ENCODE measurements at regions not wholly inside any gene's neighbourhood (a gene's known extent, or its start where the extent isn't known, plus 50 kb on each side); places are given as distances from the start of the nearest gene placed in this dataset.
"Not testable (repeated sequence)": the region's sequence is repeated elsewhere in the genome, so short reads cannot be mapped to it uniquely, and the experiment has no call there.

- DNase-seq (ENCODE audit: low spot score): no peak
Measured at GRCh38 chr5:130324953-130325671, 420.8 kb downstream of the CHSY3 start.

- DNase-seq (ENCODE audit: low spot score): no peak
Measured at GRCh38 chr5:130323804-130324454, 419.7 kb downstream of the CHSY3 start.

DNA sequence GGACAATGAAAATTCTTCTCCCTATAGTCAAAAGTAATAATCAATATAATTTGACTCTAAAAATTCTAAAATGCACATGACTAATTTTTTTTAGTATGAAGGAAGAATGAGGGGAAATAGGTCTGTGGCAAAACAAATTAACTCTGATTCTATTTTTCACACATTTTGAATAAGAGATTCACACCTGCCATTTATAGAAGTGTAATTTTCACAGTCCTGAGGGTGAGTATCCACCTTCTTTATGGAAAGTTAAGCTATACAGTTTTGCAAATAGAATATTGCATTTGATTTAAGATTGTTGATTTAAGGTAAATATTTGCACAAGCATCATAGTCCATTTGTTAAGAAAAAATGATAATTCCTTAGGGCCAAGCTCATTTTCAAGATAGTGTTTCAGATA, 417.7 kb downstream of the CHSY3 start:
- no peak for DNase-seq (ENCODE audit: low spot score)

DNA sequence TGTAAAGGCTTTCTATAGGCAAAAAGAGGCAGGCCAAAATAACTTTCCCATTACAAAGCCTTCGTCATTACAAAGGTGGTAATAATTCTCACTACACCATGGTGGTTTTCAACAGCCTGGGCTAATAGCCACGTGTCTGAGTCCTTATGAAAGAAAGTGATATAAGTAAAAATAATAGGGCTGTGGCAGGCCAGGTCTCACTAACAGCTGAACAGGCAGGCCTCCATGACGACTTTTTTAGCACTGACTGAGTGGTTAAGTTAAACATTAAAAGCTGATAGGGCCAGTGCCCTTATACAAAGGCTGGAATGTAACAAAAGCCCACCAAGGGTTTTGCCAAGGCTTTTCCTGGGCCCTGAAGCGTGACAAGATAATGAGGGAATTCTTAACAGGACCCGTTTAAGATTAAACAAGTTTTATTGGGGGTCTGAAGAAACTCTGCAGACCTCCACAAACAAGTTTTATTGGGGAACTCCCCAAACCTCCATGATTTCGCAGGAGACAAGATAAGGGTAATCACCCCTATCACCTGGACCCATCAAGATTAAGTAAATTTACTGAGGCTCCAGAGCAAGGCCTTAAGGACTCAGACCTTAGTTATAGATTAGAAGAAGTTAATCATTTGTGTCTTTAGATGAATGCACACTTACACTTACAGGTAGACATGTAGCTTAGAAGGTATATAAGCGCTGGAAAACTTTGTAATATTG, 412.9 kb downstream of the CHSY3 start:
- DNase-seq (ENCODE audit: low spot score): no peak

DNA sequence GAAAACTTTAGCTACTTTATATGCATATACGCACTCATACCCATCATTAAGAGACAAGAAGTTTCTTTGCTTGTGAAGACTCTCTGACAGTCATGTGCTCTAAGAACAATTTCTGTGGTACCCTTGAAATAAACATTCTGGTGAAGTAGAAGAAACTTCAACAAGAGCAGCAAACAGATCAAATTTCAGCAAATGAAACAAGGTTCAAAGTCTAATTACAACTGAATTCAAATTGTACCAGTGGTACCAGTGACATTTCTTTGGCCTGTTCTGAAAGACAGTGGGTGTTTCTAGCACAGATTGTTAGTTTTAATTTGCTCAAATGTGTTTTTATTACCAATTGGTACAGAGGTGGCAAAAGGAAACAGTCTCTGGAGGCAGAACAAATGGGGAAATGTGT, 391.0 kb downstream of the CHSY3 start:
- DNase-seq (ENCODE audit: low spot score): no peak

GRCh38 chr5:130294798-130295197, 390.5 kb downstream of the CHSY3 start:
- not testable (repeated sequence) for DNase-seq (ENCODE audit: low spot score)

- no peak for DNase-seq (ENCODE audit: low spot score)
Measured at GRCh38 chr5:130290219-130290618, 386.0 kb downstream of the CHSY3 start.

- no peak for DNase-seq (ENCODE audit: low spot score)
Measured at GRCh38 chr5:130289132-130290088, 385.1 kb downstream of the CHSY3 start.

DNA sequence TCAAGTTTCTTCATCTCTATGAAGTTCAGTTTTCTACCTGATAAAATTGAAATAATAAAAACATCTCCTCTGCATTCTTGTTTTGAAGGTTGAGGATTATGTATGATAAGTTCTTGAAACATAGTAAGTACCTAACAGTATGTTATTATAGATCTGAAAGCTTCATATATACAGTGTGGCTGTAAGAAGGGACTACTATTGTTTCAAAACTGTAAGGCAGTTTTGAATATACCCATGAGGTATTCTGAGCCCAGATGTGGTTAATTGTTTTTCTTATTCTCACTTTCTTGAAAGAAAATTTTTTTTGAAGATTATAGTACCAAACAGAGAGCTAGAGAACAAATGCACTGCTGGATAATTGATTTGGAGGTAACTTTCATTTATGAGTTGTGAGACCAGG, 383.2 kb downstream of the CHSY3 start:
- no peak for DNase-seq (ENCODE audit: low spot score)

DNA sequence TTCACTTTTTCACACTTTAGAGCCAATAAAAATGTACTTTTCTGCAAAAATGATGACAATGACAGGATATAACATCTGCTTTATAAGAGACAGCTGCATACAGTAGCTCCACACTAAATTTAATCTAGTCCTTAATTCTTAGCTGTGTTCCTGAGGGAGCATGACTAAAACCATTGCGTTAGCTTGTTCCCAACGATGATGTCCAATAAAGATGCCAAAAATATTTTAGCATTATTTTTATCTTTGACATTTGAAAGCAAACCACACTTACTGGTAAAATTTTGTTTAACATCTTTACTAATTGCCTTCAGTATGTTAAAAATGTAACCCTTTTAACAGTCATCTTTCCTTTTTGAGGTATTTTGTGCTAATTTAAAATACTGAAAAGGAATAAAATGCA, 382.7 kb downstream of the CHSY3 start:
- no peak for DNase-seq (ENCODE audit: low spot score)

DNA sequence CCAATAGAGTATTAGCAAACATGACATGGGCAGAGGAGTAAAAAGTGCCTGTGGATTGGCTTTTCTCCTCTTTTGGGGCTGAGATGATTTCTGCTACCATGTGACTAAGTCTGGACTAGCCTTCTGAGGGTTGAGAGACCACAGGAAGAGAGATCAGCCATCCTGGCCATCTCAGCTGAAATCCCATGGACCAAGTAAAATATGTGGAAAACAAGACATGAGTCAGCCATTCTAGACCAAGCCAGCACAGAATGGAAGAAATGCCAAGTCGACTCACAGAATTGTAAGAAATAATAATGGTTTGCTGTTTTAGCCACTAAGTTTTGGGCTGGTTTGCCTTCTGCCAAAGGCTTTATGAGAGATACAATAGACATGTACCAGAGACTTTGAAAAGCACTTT, 377.8 kb downstream of the CHSY3 start:
- no peak for DNase-seq (ENCODE audit: low spot score)

DNA sequence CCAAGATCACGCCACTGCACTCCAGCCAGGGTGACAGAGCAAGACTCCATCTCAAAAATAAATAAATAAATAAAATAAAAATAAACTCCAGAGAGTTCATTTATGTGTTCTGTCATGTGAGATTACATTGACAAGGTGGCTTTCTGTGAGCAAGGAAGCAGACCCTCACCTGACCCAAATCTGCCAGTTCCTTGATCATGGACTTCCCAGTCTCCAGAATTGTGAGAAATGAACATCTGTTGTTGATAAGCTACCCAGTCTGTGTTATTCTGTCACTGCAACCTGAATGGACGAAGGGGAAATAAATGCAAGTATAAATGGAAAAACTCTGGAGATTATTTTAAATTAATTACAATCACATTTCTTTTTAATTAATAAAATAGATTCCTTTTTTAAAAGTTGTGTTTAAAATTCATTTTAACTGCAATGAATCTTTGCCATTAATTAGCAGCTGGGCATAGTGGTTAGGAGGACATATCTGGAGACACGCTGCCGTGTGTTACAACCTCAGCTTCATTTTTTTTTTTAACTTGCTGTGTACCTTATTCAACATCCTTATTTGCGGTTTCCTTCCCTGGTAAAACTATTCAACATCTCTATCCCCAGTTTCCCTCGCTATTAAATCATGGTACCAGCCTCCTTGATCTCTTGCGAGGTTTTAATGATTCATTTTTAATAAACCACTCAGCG, 376.4 kb downstream of the CHSY3 start:
- DNase-seq (ENCODE audit: low spot score): no peak

- no peak for DNase-seq (ENCODE audit: low spot score)
Measured at GRCh38 chr5:130279386-130279785, 375.1 kb downstream of the CHSY3 start.

DNA sequence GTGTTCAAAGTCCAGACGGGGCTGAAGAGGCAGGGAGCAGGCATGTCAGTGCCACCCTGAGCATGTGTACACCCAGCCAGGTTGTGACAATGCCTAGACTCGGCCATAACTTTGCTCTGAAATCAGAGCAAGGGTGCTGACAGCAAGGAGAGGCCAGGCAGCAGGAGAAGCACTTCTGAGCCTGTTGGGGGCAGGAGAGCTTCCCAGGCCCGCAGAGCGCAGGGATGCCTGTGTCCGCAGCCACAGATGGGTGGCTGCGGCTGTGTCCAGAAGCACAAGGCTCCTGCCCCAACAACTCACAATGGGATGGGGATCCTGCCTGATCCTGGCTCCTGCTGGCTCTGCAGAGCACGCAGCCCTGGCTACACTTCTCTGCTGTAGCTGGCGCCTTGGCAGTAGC, 373.9 kb downstream of the CHSY3 start:
- DNase-seq (ENCODE audit: low spot score): no peak

- DNase-seq (ENCODE audit: low spot score): no peak
Measured at GRCh38 chr5:130277522-130277921, 373.3 kb downstream of the CHSY3 start.

GRCh38 chr5:130277002-130277401, 372.7 kb downstream of the CHSY3 start:
- no peak for DNase-seq (ENCODE audit: low spot score)

GRCh38 chr5:130272837-130273236, 368.6 kb downstream of the CHSY3 start:
- DNase-seq (ENCODE audit: low spot score): no peak

- no peak for DNase-seq (ENCODE audit: low spot score)
Measured at GRCh38 chr5:130270786-130271185, 366.5 kb downstream of the CHSY3 start.

- DNase-seq (ENCODE audit: low spot score): no peak
Measured at GRCh38 chr5:130268489-130268888, 364.2 kb downstream of the CHSY3 start.

DNA sequence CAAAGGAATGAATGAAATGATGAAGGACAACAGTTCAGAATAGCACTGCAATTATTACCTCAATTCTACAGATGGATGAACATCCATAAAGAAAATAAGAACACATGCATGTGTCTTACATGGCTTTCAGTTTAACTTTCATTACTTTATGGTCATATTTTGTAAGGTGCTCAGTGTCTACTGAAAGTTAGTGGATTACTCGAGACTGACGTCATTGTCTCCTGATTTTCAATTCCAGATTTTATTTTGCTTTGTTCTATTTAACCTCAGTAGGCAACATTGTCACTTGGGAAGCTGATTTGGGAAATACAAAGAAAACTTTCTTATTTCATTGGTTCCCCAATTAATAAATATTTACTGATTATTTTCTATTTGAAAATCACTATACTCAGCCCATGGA, 363.7 kb downstream of the CHSY3 start:
- no peak for DNase-seq (ENCODE audit: low spot score)

- DNase-seq (ENCODE audit: low spot score): no peak
Measured at GRCh38 chr5:130260481-130260880, 356.2 kb downstream of the CHSY3 start.

DNA sequence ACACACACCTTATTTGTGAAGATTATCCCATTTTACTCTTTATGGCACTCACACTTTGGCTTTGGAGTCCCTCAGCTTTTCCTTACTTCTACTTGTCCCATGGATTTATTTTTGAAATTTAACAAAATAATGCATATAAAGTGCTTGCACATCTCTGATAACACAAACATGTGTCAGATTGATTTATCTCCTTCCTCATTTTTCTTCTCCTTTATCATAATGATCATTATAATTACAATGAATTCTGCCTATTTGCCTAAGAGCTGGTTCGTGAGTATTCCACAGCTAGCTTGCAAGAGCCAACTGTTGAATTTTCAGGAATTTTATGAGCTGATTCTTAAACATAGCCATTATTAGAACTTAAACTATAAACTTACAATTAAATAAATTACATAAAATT, 347.7 kb downstream of the CHSY3 start:
- DNase-seq (ENCODE audit: low spot score): no peak
